Heart right ventricle (tissue), 16 donors: ENCODE measurements at regions not wholly inside any gene's neighbourhood (a gene's known extent, or its start where the extent isn't known, plus 50 kb on each side); places are given as distances from the start of the nearest gene placed in this dataset.

Experiments used
- ATAC-seq, 8 donors: fragments of 200-7000 bp; cut with Tn5 transposase; one replicate each; pipeline ENCODE4 v1.9.1; 2020; ENCODE audit warnings: mild to moderate bottlenecking in 8 of 8, moderate library complexity in 8 of 8, moderate number of reproducible peaks in 1 of 8
- DNase-seq, 2 donors: peaks; one replicate each; pipeline ENCODE4 v3.0.0-alpha.2; 2020
- H3K27ac ChIP-seq, 10 donors: fragments of 200-600 bp; sonication (generic) in 2 of 10; one replicate each; pipeline versions ENCODE4 v1.5.0 to v1.8.0; 2020 to 2022; ENCODE audit warnings: mild to moderate bottlenecking in 3 of 10
- H3K27me3 ChIP-seq, 7 donors: fragments of 200-600 bp; one replicate each; pipeline ENCODE4 v1.8.0; 2021 to 2022; ENCODE audit warnings: mild to moderate bottlenecking in 2 of 7
- H3K36me3 ChIP-seq, 9 donors: fragments of 200-600 bp; sonication (generic) in 1 of 9; one replicate each; pipeline versions ENCODE4 v1.5.0 to v1.8.0; 2020 to 2022; ENCODE audit warnings: mild to moderate bottlenecking in 2 of 9
- H3K4me1 ChIP-seq, 9 donors: fragments of 200-600 bp; sonication (generic) in 1 of 9; one replicate each; pipeline versions ENCODE4 v1.5.0 to v1.8.0; 2020 to 2022; ENCODE audit warnings: mild to moderate bottlenecking in 4 of 9
- H3K4me3 ChIP-seq, 10 donors: fragments of 200-600 bp; sonication (generic) in 2 of 10; one replicate each; pipeline versions ENCODE4 v1.5.0 to v1.8.0; 2020 to 2022; ENCODE audit warnings: mild to moderate bottlenecking in 7 of 10, moderate library complexity in 2 of 10
- H3K9me3 ChIP-seq, 11 donors: fragments of 200-600 bp in 10 of 11; sonication (generic) in 2 of 11; one replicate each; pipeline versions ENCODE4 v1.5.0 to v1.8.0; 2013 to 2022; ENCODE audit warnings: mild to moderate bottlenecking in 2 of 11, control low read depth in 1 of 11, moderate library complexity in 1 of 11
- WGBS, 2 donors: extraction: QIAGEN DNeasy Blood & Tissue Kit; methylation state at CpG; one replicate each; pipeline ENCODE4 v1.1.7; 2013; ENCODE audit warnings: inconsistent platforms in 1 of 2; 5-methylcytosine and 5-hydroxymethylcytosine counted together
- intact Hi-C, 10 donors: fragments of 100-400 bp; cut with DNase I; formaldehyde crosslinking; loops; one replicate each; pipeline versions ENCODE4 v1.11.1 to v1.14.2; 2022
- TF ChIP-seq, protein P1 (sequence below), 9 donors: fragments of 200-600 bp; sonication (generic) in 2 of 9; IDR thresholded peaks; one replicate each; pipeline versions ENCODE4 v1.5.0 to v1.8.0; 2021 to 2022; ENCODE audit warnings: antibody characterized with exemption in 9 of 9, mild to moderate bottlenecking in 5 of 9, moderate library complexity in 1 of 9
- donor health status: Arrhythmogenic right ventricular cardiomyopathy.
- donor health status: ischemic (EF 13 %, LVEDD 7.1; RV severe dilation, severe dysfunction).
- donor health status: healthy with polysubstance abuse.
- donor health status: DM: no; HTN: yes; CAD: no.
- donor health status: DM: no; HTN: no; CAD: no.
- donor health status: ischemic (EF 25% LVEDD 6.9; RV normal size, moderate dysfunction).
- donor health status: ischemic (EF 25% LVEDD 5.7; RV mildly dilated, moderate dysfunction).
- donor health status: healthy.
- donor health status: DM: yes; HTN: yes; CAD: no.
- donor health status: Ischemic cardiomyopathy.
- donor health status: ischemic (EF 35%, LVEDD 5.7; RV mildly dilated, moderate dysfunction).
- donor health status: nonischemic (EF 11% LVEDD 7.7; RV severe dilation, severe dysfunction).
- donor health status: DM: yes; HTN: yes; CAD: no.
- donor health status: PGD.
- donor health status: ischemic (EF 29% LVEDD 5.4; RV normal size, mild dysfunction).
- donor health status: nonischemic (EF 23%, LVEDD 6.1; RV moderate dilation, normal function).

DNA sequence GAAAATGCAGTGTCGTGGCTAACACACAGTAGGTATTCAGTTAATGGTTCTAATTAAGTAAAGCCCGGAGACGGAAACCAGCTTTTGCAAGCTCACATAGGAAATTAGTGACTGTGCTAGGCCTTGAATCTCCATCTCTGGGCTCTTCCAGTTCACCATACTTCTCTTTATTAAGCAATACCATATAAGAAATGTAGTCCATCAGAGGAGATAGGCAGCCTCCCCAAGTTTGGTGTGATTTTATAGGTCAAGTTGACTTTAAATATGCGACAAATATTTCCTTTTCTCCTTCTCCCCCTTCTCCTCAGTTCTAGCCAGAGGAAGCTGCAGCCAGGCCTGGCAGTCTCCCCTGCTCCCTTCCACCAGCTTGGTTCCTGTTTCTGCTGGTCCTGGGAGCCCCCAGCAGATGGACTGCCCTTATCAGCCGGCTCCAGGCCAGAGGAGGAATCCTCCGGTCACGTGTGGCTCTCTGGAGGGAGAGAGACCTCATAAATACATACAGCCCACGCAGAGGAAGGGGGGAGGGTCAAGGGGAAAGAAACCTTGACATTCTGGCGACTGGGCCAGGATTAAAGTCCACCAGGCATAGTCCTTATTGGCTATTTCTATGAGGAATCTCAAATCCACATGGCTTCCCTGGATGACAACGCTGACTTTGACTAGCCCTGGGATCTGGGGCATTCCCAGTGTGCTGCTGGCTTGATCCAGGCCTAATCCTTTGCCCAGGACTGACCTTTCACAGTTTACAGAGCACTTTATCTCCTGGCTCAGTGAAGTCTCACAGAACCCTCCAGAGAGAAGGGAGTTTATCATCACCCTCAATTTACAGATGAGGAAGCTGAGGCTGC lies 115.1 kb upstream of the JUN start:
- TF ChIP-seq, protein P1, sequence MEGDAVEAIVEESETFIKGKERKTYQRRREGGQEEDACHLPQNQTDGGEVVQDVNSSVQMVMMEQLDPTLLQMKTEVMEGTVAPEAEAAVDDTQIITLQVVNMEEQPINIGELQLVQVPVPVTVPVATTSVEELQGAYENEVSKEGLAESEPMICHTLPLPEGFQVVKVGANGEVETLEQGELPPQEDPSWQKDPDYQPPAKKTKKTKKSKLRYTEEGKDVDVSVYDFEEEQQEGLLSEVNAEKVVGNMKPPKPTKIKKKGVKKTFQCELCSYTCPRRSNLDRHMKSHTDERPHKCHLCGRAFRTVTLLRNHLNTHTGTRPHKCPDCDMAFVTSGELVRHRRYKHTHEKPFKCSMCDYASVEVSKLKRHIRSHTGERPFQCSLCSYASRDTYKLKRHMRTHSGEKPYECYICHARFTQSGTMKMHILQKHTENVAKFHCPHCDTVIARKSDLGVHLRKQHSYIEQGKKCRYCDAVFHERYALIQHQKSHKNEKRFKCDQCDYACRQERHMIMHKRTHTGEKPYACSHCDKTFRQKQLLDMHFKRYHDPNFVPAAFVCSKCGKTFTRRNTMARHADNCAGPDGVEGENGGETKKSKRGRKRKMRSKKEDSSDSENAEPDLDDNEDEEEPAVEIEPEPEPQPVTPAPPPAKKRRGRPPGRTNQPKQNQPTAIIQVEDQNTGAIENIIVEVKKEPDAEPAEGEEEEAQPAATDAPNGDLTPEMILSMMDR (IDR thresholded peaks at IDR 0.05): peak in 1 of 9 donors; percentile 14
- intact Hi-C loops: loop anchor here in 7 of 10 donors (1.0 to 10.0 kb wide), 7 partner anchors 82 to 806 kb away; partner anchors contain the start of gene FGGY (in 1 of the 7)
- DNase-seq (peak; percentile 62 to 85), ATAC-seq (peak; percentile 1 to 74 (median 38))
- Histone ChIP-seq H3K27ac (peak overlapping the region; percentile 54 to 93 (median 76)), H3K4me1 (peaks cover 34 to 79% (median 69%) of the 10 kb centered on the region in 9 donors), H3K36me3 (no peaks in the 10 kb centered on the region), H3K9me3 (no peaks in the 10 kb centered on the region), H3K27me3 (no peaks in the 10 kb centered on the region), H3K4me3 (no peak overlapping the region)
- 20 to 23% methylated on average over 10 of the region's 10 CpGs for WGBS, 2 donors

DNA sequence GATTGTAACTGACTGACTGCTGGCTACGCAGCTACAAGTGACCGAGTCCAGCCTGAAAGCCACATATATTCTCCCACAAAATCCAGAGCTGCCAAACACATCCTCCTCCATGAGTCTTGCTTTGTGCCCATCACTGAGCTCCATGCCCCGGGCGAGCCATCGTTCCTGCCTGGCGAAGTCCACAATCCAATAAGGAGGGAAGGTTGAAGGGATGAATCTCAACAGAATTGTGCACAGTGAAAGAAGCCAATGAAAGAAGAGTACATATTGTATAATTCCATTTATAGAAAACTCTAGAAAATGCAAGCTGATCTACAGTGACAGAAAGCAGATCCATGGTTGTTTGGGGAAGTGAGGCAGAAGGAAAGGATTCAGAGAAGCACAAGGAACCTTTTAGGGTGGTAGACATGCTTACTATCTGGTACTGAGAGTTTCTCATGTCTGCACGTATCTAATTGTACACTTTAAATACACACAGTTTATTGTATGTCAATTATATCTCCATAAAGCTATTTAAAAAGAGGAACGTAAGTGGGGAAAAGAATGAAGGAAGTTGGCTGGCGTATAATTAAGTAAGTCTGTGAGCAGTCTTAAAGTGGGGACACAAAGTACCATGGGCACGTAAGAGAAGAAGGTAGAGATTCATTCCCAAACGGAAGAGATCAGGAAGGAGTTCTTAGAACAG lies 115.9 kb upstream of the JUN start:
- no peak for ATAC-seq
- H3K36me3 ChIP-seq: no peaks in the 10 kb centered on the region
- peaks cover 31 to 79% (median 67%) of the 10 kb centered on the region in 9 donors for H3K4me1 ChIP-seq
- intact Hi-C loops: loop anchor here (1.0 to 10.0 kb wide), 17 partner anchors 82 to 855 kb away; partner anchors contain the start of genes FGGY (in 6 of the 10) and JUN (in 1 of the 10)
- no peak for DNase-seq
- no peak overlapping the region for H3K4me3 ChIP-seq
- TF ChIP-seq, protein P1 (IDR thresholded peaks at IDR 0.05): no peak
- 80% methylated on average over 11 of the region's 11 CpGs for WGBS, 2 donors
- peak overlapping the region; percentile 54 to 93 (median 76) for H3K27ac ChIP-seq
- no peaks in the 10 kb centered on the region for H3K27me3 ChIP-seq
- H3K9me3 ChIP-seq: no peaks in the 10 kb centered on the region

DNA sequence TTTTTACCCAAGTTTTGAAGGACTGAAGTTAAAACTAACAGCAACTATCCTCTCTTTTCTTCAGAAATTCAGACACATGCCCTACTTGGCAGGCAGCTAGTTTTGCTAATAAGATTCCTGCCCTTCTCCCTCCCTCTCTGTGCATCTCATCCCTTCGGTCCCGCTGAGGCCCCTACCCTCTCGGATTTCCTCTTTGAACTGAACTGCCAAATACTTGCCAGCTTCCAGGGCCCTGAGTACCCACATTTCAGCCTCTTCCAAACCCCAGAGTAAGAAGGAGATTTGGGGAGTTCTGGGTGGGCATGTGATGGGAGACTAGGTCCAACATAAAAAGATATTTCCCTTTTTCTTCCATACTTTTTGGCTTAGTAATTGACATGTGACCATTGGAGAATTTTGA lies 116.5 kb upstream of the JUN start:
- peaks cover 27 to 73% (median 60%) of the 10 kb centered on the region in 9 donors for H3K4me1 ChIP-seq
- TF ChIP-seq, protein P1 (IDR thresholded peaks at IDR 0.05): no peak
- no peaks in the 10 kb centered on the region for H3K36me3 ChIP-seq
- DNase-seq: no peak
- intact Hi-C loops: loop anchor here in 9 of 10 donors (5.0 to 10.0 kb wide), 13 partner anchors 86 to 854 kb away; partner anchors contain the start of genes FGGY (in 5 of the 9) and JUN (in 1 of the 9)
- H3K27me3 ChIP-seq: no peaks in the 10 kb centered on the region
- no peaks in the 10 kb centered on the region for H3K9me3 ChIP-seq
- peak overlapping the region in 5 of 10 donors; percentile 70 to 93 (median 81) for H3K27ac ChIP-seq
- no peak overlapping the region for H3K4me3 ChIP-seq
- 59 to 70% methylated on average over 3 of the region's 3 CpGs for WGBS, 2 donors
- ATAC-seq: no peak

DNA sequence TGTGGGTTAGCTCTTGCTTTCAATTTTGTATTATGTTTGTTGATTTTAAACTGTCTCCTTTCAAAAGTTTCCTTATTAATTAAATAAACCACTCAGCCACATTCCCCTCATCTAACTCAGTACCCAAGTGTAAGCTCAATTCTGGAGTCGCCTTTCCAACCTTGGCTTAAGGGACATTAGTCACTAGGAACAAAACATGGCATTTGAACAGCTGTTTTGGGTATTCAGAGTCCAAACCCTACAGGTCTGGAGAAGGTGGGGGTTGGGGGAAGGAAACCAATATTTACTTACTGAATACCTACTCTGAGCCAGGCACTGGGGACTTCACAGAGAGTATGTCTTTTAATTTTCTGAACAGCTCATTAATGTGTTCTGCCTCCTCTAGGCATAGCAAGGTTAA lies 117.2 kb upstream of the JUN start:
- H3K27me3 ChIP-seq: no peaks in the 10 kb centered on the region
- intact Hi-C loops: loop anchor here in 9 of 10 donors (5.0 to 10.0 kb wide), 13 partner anchors 86 to 854 kb away; partner anchors contain the start of genes FGGY (in 5 of the 9) and JUN (in 1 of the 9)
- H3K4me1 ChIP-seq: peaks cover 23 to 67% (median 54%) of the 10 kb centered on the region in 9 donors
- H3K9me3 ChIP-seq: no peaks in the 10 kb centered on the region
- H3K4me3 ChIP-seq: no peak overlapping the region
- DNase-seq (no peak), ATAC-seq (no peak)
- H3K27ac ChIP-seq: peak overlapping the region in 4 of 10 donors; percentile 2 to 99 (median 80)
- TF ChIP-seq, protein P1 (IDR thresholded peaks at IDR 0.05): no peak
- WGBS, 2 donors: 97 to 98% methylated on average over 1 of the region's 1 CpG
- H3K36me3 ChIP-seq: no peaks in the 10 kb centered on the region
